SK-N-SH treated with all-trans-retinoic acid at 6 μM for 48 hours (cell line): ENCODE measurements at regions not wholly inside any gene's neighbourhood (a gene's known extent, or its start where the extent isn't known, plus 50 kb on each side); places are given as distances from the start of the nearest gene placed in this dataset.
"Not testable (repeated sequence)": the region's sequence is repeated elsewhere in the genome, so short reads cannot be mapped to it uniquely, and the experiment has no call there.

Source experiments
- ARNTL ChIP-seq: fragments of 450-650 bp; formaldehyde crosslinking; IDR thresholded peaks from 2 replicates; pipeline ENCODE4 v1.5.0; 2020; ENCODE audit warnings: low read depth, mild to moderate bottlenecking, moderate library complexity, borderline replicate concordance
- CSDC2 ChIP-seq: fragments of 250-450 bp; sonication (Bioruptor Pico); IDR thresholded peaks from 2 replicates; pipeline ENCODE4 v1.5.0; 2020; ENCODE audit warnings: mild to moderate bottlenecking, moderate library complexity
- OSR1 ChIP-seq: fragments of 250-450 bp; sonication (Bioruptor Pico); IDR thresholded peaks from 2 replicates; pipeline ENCODE4 v1.8.0; 2022; ENCODE audit warnings: moderate library complexity, mild to moderate bottlenecking, inconsistent platforms
- PPARA ChIP-seq: fragments of 250-450 bp; sonication (Bioruptor Pico); IDR thresholded peaks from 2 replicates; pipeline ENCODE4 v1.5.0; 2020; ENCODE audit warnings: mild to moderate bottlenecking, borderline replicate concordance
- RARB ChIP-seq: fragments of 250-450 bp; sonication (Bioruptor Pico); IDR thresholded peaks from 2 replicates; pipeline ENCODE4 v1.8.0; 2021; ENCODE audit warnings: mild to moderate bottlenecking, moderate library complexity
- SNAI2 ChIP-seq: fragments of 250-450 bp; sonication (Bioruptor Pico); IDR thresholded peaks from 2 replicates; pipeline ENCODE4 v1.5.0; 2020; ENCODE audit warnings: mild to moderate bottlenecking, moderate library complexity
- TOX ChIP-seq: fragments of 250-450 bp; sonication (Bioruptor Pico); IDR thresholded peaks from 2 replicates; pipeline ENCODE4 v1.8.0; 2021; ENCODE audit warnings: mild to moderate bottlenecking, moderate library complexity, borderline replicate concordance
- ZC3H10 ChIP-seq: fragments of 250-450 bp; sonication (Bioruptor Pico); IDR thresholded peaks from 2 replicates; pipeline ENCODE4 v1.5.1; 2021; ENCODE audit warnings: mild to moderate bottlenecking, moderate library complexity
- ZFP3 ChIP-seq: fragments of 250-450 bp; sonication (Bioruptor Pico); IDR thresholded peaks from 2 replicates; pipeline ENCODE4 v1.5.0; 2020; ENCODE audit warnings: mild to moderate bottlenecking, moderate library complexity
- ZNF565 ChIP-seq: fragments of 450-650 bp; formaldehyde crosslinking; conservative IDR thresholded peaks from 2 replicates; pipeline ENCODE4 v1.5.0; 2020; ENCODE audit warnings: low read depth, mild to moderate bottlenecking, moderate library complexity
- TF ChIP-seq, protein P1 (sequence below): fragments of 250-450 bp; sonication (Bioruptor Pico); IDR thresholded peaks from 2 replicates; pipeline ENCODE4 v1.5.1; 2020; ENCODE audit warnings: low read depth, mild to moderate bottlenecking, moderate library complexity
- TF ChIP-seq, protein P2 (sequence below): fragments of 250-450 bp; sonication (Bioruptor Pico); IDR thresholded peaks from 2 replicates; pipeline ENCODE4 v1.8.0; 2020; ENCODE audit warnings: mild to moderate bottlenecking, moderate library complexity, borderline replicate concordance
- TF ChIP-seq, protein P3 (sequence below): fragments of 250-450 bp; sonication (Bioruptor Pico); IDR thresholded peaks from 2 replicates; pipeline ENCODE4 v1.5.0; 2020; ENCODE audit warnings: mild to moderate bottlenecking, moderate library complexity

DNA sequence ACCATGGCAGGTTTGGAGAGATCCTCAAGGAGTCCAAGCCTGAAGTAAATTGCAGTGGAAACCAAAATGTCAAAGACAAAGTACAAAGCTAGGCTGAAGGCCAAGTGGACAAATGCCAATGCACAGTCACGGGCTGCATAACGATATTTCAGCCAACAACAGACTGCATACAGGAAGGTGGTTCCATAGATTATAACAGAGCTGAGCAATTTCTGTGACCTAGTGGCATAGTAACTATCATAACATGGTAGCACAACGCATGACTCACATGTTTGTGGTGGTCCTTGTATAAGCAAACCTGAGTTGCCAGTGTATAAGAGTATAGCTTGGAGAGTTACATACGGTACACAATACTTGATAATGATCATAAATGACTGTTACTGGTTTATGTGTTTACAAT, 152.2 kb downstream of the KLRB1 start:
- TF ChIP-seq, protein P1, sequence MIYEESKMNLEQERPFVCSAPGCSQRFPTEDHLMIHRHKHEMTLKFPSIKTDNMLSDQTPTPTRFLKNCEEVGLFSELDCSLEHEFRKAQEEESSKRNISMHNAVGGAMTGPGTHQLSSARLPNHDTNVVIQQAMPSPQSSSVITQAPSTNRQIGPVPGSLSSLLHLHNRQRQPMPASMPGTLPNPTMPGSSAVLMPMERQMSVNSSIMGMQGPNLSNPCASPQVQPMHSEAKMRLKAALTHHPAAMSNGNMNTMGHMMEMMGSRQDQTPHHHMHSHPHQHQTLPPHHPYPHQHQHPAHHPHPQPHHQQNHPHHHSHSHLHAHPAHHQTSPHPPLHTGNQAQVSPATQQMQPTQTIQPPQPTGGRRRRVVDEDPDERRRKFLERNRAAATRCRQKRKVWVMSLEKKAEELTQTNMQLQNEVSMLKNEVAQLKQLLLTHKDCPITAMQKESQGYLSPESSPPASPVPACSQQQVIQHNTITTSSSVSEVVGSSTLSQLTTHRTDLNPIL (CRISPR knock-in tag) = not testable (repeated sequence)
- not testable (repeated sequence) for TF ChIP-seq ARNTL (CRISPR knock-in tag); CSDC2 (CRISPR knock-in tag); PPARA (CRISPR knock-in tag); SNAI2 (CRISPR knock-in tag); OSR1 (CRISPR knock-in tag); ZNF565 (CRISPR knock-in tag); TOX (CRISPR knock-in tag); RARB; ZFP3 (CRISPR knock-in tag); ZC3H10 (CRISPR knock-in tag)
- TF ChIP-seq, protein P2, sequence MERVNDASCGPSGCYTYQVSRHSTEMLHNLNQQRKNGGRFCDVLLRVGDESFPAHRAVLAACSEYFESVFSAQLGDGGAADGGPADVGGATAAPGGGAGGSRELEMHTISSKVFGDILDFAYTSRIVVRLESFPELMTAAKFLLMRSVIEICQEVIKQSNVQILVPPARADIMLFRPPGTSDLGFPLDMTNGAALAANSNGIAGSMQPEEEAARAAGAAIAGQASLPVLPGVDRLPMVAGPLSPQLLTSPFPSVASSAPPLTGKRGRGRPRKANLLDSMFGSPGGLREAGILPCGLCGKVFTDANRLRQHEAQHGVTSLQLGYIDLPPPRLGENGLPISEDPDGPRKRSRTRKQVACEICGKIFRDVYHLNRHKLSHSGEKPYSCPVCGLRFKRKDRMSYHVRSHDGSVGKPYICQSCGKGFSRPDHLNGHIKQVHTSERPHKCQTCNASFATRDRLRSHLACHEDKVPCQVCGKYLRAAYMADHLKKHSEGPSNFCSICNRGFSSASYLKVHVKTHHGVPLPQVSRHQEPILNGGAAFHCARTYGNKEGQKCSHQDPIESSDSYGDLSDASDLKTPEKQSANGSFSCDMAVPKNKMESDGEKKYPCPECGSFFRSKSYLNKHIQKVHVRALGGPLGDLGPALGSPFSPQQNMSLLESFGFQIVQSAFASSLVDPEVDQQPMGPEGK (CRISPR knock-in tag) = not testable (repeated sequence)
- TF ChIP-seq, protein P3, sequence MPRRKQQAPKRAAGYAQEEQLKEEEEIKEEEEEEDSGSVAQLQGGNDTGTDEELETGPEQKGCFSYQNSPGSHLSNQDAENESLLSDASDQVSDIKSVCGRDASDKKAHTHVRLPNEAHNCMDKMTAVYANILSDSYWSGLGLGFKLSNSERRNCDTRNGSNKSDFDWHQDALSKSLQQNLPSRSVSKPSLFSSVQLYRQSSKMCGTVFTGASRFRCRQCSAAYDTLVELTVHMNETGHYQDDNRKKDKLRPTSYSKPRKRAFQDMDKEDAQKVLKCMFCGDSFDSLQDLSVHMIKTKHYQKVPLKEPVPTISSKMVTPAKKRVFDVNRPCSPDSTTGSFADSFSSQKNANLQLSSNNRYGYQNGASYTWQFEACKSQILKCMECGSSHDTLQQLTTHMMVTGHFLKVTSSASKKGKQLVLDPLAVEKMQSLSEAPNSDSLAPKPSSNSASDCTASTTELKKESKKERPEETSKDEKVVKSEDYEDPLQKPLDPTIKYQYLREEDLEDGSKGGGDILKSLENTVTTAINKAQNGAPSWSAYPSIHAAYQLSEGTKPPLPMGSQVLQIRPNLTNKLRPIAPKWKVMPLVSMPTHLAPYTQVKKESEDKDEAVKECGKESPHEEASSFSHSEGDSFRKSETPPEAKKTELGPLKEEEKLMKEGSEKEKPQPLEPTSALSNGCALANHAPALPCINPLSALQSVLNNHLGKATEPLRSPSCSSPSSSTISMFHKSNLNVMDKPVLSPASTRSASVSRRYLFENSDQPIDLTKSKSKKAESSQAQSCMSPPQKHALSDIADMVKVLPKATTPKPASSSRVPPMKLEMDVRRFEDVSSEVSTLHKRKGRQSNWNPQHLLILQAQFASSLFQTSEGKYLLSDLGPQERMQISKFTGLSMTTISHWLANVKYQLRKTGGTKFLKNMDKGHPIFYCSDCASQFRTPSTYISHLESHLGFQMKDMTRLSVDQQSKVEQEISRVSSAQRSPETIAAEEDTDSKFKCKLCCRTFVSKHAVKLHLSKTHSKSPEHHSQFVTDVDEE (CRISPR knock-in tag) = not testable (repeated sequence)
